GM20000 (cell line): ENCODE measurements at regions not wholly inside any gene's neighbourhood (a gene's known extent, or its start where the extent isn't known, plus 50 kb on each side); places are given as distances from the start of the nearest gene placed in this dataset.
"Not testable (repeated sequence)": the region's sequence is repeated elsewhere in the genome, so short reads cannot be mapped to it uniquely, and the experiment has no call there.

Experiments used
- DNase-seq: peaks from one replicate; pipeline ENCODE4 v3.0.0; 2012; ENCODE audit warnings: low spot score
- TF ChIP-seq, protein P1 (sequence below): IDR thresholded peaks from 2 replicates; pipeline ENCODE4 v1.5.1; 2012; ENCODE audit warnings: mild to moderate bottlenecking, control low read depth; ENCODE audit errors: extremely low read depth, missing control alignments

DNA sequence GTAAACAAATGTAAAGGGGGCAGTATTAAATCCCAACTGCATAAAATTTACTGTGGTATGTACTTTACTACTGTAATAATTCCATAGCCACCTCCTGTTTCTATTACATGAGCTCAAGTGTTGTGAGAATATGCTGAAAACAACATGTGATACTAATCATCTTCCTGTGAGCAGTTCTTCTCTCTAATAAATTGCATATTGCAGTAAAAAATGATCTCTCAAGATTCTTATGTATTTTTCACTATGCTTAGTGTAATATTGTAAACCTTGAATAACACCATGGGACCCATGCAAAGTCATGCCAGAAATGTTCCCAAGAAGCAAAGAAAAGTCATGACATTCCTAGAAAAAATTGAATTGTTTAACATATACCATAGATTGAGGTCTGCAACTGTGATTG is 133.0 kb upstream of the ATXN1 start:
- TF ChIP-seq, protein P1, sequence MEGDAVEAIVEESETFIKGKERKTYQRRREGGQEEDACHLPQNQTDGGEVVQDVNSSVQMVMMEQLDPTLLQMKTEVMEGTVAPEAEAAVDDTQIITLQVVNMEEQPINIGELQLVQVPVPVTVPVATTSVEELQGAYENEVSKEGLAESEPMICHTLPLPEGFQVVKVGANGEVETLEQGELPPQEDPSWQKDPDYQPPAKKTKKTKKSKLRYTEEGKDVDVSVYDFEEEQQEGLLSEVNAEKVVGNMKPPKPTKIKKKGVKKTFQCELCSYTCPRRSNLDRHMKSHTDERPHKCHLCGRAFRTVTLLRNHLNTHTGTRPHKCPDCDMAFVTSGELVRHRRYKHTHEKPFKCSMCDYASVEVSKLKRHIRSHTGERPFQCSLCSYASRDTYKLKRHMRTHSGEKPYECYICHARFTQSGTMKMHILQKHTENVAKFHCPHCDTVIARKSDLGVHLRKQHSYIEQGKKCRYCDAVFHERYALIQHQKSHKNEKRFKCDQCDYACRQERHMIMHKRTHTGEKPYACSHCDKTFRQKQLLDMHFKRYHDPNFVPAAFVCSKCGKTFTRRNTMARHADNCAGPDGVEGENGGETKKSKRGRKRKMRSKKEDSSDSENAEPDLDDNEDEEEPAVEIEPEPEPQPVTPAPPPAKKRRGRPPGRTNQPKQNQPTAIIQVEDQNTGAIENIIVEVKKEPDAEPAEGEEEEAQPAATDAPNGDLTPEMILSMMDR, result no peak
- no peak for DNase-seq

DNA sequence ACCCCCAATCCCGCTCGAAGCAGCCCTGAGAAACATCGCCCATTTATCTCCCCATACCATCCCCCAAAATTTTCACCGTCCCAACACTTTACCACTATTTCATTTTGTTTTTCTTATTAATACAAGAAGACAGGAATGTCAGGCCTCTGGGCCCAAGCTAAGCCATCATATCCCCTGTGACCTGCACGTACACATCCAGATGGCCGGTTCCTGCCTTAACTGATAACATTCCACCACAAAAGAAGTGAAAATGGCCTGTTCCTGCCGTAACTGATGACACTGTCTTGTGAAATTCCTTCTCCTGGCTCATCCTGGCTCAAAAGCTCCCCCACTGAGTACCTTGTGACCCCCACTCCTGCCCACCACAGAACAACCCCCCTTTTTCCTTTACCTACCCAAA is 129.8 kb upstream of the ATXN1 start:
- not testable (repeated sequence) for DNase-seq

DNA sequence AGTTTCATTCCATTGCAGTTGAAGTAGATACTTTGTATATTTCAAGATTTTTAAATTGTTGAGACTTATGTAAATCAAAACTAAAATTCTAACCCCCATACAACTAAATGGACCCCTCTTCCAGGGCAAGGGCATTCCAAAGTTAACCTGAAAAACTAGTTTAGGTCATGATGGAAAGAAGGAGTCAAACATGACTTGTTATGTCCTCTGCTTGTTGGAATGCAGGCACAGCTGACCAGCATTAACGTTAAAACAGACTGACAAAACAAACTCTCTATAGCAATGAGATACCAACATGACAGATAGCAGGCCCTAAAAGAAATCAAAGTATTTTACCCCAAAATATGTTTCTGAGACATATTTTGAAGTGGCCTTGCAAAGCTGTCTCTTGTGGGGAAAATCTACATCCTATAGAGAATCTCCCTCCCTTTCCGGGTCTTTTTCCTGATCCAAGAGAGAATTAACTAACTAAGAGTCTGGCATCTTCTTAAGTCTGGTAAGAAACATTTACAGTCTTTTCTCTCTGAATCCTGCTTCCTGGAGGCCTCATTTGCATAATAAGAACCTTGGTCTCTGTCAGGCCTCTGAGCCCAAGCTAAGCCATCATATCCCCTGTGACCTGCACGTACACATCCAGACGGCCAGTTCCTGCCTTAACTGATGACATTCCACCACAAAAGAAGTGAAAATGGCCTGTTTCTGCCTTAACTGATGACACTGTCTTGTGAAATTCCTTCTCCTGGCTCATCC is 124.3 kb upstream of the ATXN1 start:
- TF ChIP-seq, protein P1, result no peak
- DNase-seq, result no peak

DNA sequence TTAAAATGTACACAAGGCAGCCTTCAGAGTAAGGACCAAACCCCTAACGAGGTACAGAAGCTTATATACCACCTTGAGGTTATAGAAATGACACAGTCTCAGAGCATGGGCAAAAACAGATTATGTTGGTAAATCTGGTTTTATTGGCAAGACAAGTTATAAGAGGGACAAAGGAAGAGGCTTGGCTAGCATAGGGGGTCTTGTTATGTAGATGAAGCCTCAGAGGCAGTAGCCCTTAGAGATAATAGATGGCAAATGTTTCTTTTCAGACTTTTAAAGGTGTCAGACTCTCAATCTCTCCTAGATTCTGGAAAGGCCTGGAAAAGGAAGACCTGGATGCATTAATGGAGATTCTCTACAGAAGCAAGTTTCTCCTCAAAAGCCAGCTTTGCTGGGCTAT is 123.3 kb upstream of the ATXN1 start:
- DNase-seq, result no peak
- TF ChIP-seq, protein P1, result no peak

DNA sequence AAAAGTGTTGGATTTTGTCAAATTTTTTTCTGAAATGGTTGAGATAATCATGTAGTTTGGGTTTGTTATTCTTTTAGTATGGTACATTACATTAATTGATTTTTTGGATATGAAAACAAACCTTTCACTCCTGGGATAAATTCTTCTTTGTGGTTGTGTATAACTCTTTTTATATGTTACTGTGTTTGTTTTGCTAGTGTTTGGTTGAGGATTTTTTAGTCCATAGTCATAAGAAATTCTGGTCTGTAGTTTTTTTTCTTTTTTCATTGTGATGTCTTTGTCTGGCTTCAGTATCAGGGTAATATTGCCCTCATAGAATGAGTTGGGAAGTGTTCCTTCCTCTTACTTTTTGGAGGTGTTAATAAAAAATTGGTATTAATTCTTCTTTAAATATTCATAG is 122.2 kb upstream of the ATXN1 start:
- TF ChIP-seq, protein P1, result no peak
- DNase-seq, result no peak

DNA sequence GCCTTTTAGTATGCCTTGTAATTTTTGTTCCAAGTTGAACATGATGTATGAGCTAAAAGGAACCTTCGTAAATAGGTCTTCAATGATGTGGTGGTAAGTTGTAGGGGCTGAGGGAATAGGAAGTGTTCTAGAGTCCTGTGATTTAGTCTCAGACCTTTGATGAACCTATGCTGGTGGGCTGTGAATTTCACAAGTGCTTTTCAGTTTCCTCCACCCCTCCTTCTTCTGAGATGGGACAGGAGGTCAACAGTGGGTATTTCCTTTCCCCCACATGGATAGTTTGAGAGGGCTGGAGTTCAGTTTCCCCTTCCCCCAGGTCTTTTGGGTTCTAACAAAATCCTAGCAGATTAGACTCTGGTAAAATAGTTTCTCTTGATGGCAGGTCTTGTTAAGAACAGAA is 121.0 kb upstream of the ATXN1 start:
- TF ChIP-seq, protein P1, result no peak
- DNase-seq, result no peak

DNA sequence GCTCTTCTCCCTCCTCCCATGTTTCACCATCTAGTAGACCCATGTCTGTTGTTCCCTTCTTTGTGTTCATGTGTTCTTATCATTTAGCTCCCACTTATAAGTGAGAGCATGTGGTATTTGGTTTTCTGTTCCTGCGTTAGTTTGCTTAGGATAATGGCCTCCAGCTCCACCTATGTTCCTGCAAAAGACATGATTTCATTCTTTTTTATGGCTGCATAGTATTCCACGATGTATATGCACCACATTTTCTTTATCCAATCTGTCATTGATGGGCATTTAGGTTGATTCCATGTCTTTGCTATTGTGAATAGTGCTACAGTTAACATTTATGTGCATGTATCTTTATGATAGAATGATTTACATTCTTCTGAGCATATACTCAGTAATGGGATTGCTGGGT is 115.6 kb upstream of the ATXN1 start:
- DNase-seq, result not testable (repeated sequence)

DNA sequence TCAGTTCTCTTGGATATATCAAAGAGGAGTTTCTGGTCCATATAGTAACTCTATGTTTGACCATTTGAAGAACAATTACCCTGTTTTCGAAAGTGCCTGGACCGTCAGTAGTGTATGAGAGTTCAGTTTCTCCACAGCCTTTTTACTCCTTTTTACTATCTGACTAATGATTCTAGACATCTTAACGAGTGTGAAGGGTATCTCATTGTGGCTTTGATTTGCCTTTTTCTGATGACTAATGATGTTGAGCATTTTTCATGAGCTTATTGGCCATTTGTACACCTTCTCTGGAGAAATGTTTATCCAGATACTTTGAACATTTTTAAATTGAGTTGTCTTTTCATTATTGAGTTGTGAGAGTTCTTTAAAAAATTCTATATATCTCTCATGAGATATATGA is 114.9 kb upstream of the ATXN1 start:
- TF ChIP-seq, protein P1, result no peak
- no peak for DNase-seq
